ENCODE measurements at regions not wholly inside any gene's neighbourhood (a gene's known extent, or its start where the extent isn't known, plus 50 kb on each side); places are given as distances from the start of the nearest gene placed in this dataset.

- H3K36me3 ChIP-seq (replicated peaks in 1 of 2): no peaks in the 10 kb centered on the region
- 85 to 89% (median 87%) methylated on average over 6 of the region's 6 CpGs for WGBS, 4 donors
- DNase-seq: no peak
- no peak overlapping the region for H3K4me3 ChIP-seq
- no peaks in the 10 kb centered on the region for H3K4me1 ChIP-seq (replicated peaks in 1 of 2)
- TF ChIP-seq CTCF (IDR thresholded peaks at IDR 0.05): no peak
- intact Hi-C loops (cut with DNase I): no loop called here
- no peaks in the 10 kb centered on the region for H3K27me3 ChIP-seq
- no peaks in the 10 kb centered on the region for H3K9me3 ChIP-seq (replicated peaks in 1 of 3)
- H3K27ac ChIP-seq: no peak overlapping the region
Observed at GRCh38 chr6:66478705-66479104, 771.7 kb upstream of the EYS start.

- H3K4me3 ChIP-seq: no peak overlapping the region
- intact Hi-C loops (cut with DNase I): no loop called here
- no peaks in the 10 kb centered on the region for H3K4me1 ChIP-seq (replicated peaks in 1 of 2)
- H3K27me3 ChIP-seq: no peaks in the 10 kb centered on the region
- peaks cover 0 to 3% (median 0%) of the 10 kb centered on the region in 3 donors for H3K9me3 ChIP-seq (replicated peaks in 1 of 3)
- H3K27ac ChIP-seq: no peak overlapping the region
- no peak for DNase-seq
- no peak for TF ChIP-seq CTCF (IDR thresholded peaks at IDR 0.05)
- TF ChIP-seq POLR2A (IDR thresholded peaks at IDR 0.05): no peak
- WGBS, 4 donors: 66 to 82% (median 79%) methylated on average over 5 of the region's 5 CpGs
- H3K36me3 ChIP-seq (replicated peaks in 1 of 2): no peaks in the 10 kb centered on the region
Observed at GRCh38 chr6:66435321-66435720, 728.3 kb upstream of the EYS start.

- no peak for DNase-seq
- TF ChIP-seq CTCF (IDR thresholded peaks at IDR 0.05) (no peak), POLR2A (IDR thresholded peaks at IDR 0.05) (no peak)
- Histone ChIP-seq H3K36me3 (replicated peaks in 1 of 2) (no peaks in the 10 kb centered on the region), H3K9me3 (replicated peaks in 1 of 3) (peaks cover 0 to 8% (median 0%) of the 10 kb centered on the region in 3 donors), H3K27me3 (no peaks in the 10 kb centered on the region), H3K4me1 (replicated peaks in 1 of 2) (no peaks in the 10 kb centered on the region), H3K27ac (no peak overlapping the region), H3K4me3 (no peak overlapping the region)
- WGBS, 4 donors: 35 to 50% (median 42%) methylated on average over 2 of the region's 2 CpGs
- intact Hi-C loops (cut with DNase I): no loop called here
Observed at GRCh38 chr6:66429210-66429609, 722.2 kb upstream of the EYS start.

- TF ChIP-seq POLR2A (IDR thresholded peaks at IDR 0.05): no peak
- TF ChIP-seq CTCF (IDR thresholded peaks at IDR 0.05): no peak
- no peak for DNase-seq
- Histone ChIP-seq H3K4me3 (no peak overlapping the region), H3K36me3 (replicated peaks in 1 of 2) (no peaks in the 10 kb centered on the region), H3K9me3 (replicated peaks in 1 of 3) (no peaks in the 10 kb centered on the region), H3K27ac (no peak overlapping the region), H3K27me3 (no peaks in the 10 kb centered on the region), H3K4me1 (replicated peaks in 1 of 2) (no peaks in the 10 kb centered on the region)
- intact Hi-C loops (cut with DNase I): no loop called here
Observed at GRCh38 chr6:66423047-66423446, 716.0 kb upstream of the EYS start.
